Pancreas (tissue), 10 donors: ENCODE measurements at regions not wholly inside any gene's neighbourhood (a gene's known extent, or its start where the extent isn't known, plus 50 kb on each side); places are given as distances from the start of the nearest gene placed in this dataset.

Source experiments
- ATAC-seq, 4 donors: fragments of 200-7000 bp; cut with Tn5 transposase; one replicate each; pipeline versions ENCODE4 v1.8.0 to v1.9.1; 2020; ENCODE audit warnings: mild to moderate bottlenecking in 4 of 4, moderate library complexity in 4 of 4
- DNase-seq, 6 donors: peaks; one replicate each; pipeline ENCODE4 v3.0.0-alpha.2; 2020
- FAIRE-seq: peaks from 2 replicates; lab custom pipeline; 2012; peaks lifted over from hg19 to GRCh38; lab: Jason Lieb, UNC
- H3K27ac ChIP-seq, 4 donors: fragments of 200-600 bp; sonication (generic); 1 replicate in 3 of 4; 2 replicates in 1 of 4; pipeline versions ENCODE4 v1.5.0 to v1.8.0; 2020
- H3K27me3 ChIP-seq, 4 donors: fragments of 200-600 bp; one replicate each; pipeline ENCODE4 v1.8.0; 2021
- H3K36me3 ChIP-seq, 3 donors: fragments of 200-600 bp; sonication (generic) in 1 of 3; one replicate each; pipeline versions ENCODE4 v1.5.0 to v1.8.0; 2020 to 2021
- H3K4me1 ChIP-seq, 3 donors: fragments of 200-600 bp; one replicate each; pipeline ENCODE4 v1.8.0; 2021
- H3K4me3 ChIP-seq, 4 donors: fragments of 200-600 bp; sonication (generic) in 2 of 4; one replicate each; pipeline versions ENCODE4 v1.5.0 to v1.8.0; 2020 to 2021
- H3K9me3 ChIP-seq, 4 donors: fragments of 200-600 bp; one replicate each; pipeline ENCODE4 v1.8.0; 2021
- WGBS, 2 donors: extraction: QIAGEN DNeasy Blood & Tissue Kit; methylation state at CpG; one replicate each; pipeline ENCODE4 v1.1.7; 2013; 5-methylcytosine and 5-hydroxymethylcytosine counted together
- intact Hi-C, 3 donors: fragments of 100-400 bp; cut with DNase I; formaldehyde crosslinking; loops; one replicate each; pipeline versions ENCODE4 v1.11.1 to v1.14.2; 2022
- TF ChIP-seq, protein P1 (sequence below), 4 donors: fragments of 200-600 bp; sonication (generic) in 3 of 4; IDR thresholded peaks; one replicate each; pipeline versions ENCODE4 v1.5.0 to v1.8.0; 2021; ENCODE audit warnings: antibody characterized with exemption in 4 of 4
- donor health status: healthy with polysubstance abuse.
- donor health status: DM: no; HTN: no; CAD: no; lungs with moderate emphysema.
- donor health status: DM: no; HTN: no; CAD: no.
- donor health status: control.
- donor health status: control.
- donor health status: Bipolar disorder and iron deficiency.
- donor health status: DM: yes; HTN: yes; CAD: no.
- donor health status: DM: no; HTN: no; CAD: no.
- donor health status: DM: no; HTN: no; CAD: no.
- donor health status: DM: yes; HTN: yes; CAD: no.

DNA sequence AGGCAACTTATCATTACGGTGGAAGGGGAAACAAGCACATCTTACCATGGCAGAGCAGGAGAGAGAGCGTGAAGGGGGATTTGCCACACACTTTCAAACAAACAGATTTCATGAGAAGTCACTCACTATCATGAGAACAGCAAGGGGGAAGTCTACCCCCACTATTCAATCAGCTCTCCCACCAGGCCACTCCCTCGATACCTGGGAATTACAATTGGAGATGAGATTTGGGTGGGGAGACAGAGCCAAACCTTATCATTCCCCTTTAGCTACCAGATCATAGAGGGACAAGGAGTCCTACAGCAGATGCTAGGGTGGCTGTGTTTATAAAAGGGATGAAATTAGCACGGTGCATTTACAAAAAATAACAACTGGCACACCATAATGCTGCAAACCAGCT lies 2149.4 kb upstream of the ACO1 start:
- Histone ChIP-seq H3K27ac (no peak overlapping the region), H3K36me3 (no peaks in the 10 kb centered on the region), H3K4me1 (no peaks in the 10 kb centered on the region), H3K27me3 (no peaks in the 10 kb centered on the region), H3K9me3 (no peaks in the 10 kb centered on the region), H3K4me3 (no peak overlapping the region)
- 38 to 48% methylated on average over 4 of the region's 4 CpGs for WGBS, 2 donors
- DNase-seq (no peak), FAIRE-seq (no peak), ATAC-seq (no peak)
- TF ChIP-seq, protein P1, sequence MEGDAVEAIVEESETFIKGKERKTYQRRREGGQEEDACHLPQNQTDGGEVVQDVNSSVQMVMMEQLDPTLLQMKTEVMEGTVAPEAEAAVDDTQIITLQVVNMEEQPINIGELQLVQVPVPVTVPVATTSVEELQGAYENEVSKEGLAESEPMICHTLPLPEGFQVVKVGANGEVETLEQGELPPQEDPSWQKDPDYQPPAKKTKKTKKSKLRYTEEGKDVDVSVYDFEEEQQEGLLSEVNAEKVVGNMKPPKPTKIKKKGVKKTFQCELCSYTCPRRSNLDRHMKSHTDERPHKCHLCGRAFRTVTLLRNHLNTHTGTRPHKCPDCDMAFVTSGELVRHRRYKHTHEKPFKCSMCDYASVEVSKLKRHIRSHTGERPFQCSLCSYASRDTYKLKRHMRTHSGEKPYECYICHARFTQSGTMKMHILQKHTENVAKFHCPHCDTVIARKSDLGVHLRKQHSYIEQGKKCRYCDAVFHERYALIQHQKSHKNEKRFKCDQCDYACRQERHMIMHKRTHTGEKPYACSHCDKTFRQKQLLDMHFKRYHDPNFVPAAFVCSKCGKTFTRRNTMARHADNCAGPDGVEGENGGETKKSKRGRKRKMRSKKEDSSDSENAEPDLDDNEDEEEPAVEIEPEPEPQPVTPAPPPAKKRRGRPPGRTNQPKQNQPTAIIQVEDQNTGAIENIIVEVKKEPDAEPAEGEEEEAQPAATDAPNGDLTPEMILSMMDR (IDR thresholded peaks at IDR 0.05) = no peak
- intact Hi-C loops = no loop called here

DNA sequence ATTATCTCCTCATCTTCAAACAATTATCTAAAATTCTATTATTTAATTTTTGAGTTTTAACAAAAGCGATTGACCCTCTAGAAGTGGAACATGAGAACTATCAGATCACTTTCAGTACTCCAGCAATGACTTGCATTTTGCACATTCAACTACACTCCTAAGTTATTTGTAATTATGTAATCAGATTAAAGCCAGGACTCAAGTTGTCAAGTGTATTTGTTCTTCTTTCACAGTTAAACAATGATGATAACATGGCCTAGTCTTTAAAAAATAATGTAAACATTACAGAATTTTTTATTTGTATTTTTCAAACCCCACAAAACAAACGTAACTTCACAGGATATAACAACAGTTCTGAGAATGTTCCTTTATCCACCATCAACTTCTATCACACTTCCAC lies 2148.9 kb upstream of the ACO1 start:
- H3K36me3 ChIP-seq = no peaks in the 10 kb centered on the region
- no peak overlapping the region for H3K27ac ChIP-seq
- TF ChIP-seq, protein P1 (IDR thresholded peaks at IDR 0.05) = no peak
- ATAC-seq (no peak), DNase-seq (no peak), FAIRE-seq (no peak)
- H3K27me3 ChIP-seq = no peaks in the 10 kb centered on the region
- intact Hi-C loops = no loop called here
- no peaks in the 10 kb centered on the region for H3K9me3 ChIP-seq
- H3K4me3 ChIP-seq = no peak overlapping the region
- WGBS, 2 donors = 37 to 47% methylated on average over 2 of the region's 2 CpGs
- no peaks in the 10 kb centered on the region for H3K4me1 ChIP-seq

DNA sequence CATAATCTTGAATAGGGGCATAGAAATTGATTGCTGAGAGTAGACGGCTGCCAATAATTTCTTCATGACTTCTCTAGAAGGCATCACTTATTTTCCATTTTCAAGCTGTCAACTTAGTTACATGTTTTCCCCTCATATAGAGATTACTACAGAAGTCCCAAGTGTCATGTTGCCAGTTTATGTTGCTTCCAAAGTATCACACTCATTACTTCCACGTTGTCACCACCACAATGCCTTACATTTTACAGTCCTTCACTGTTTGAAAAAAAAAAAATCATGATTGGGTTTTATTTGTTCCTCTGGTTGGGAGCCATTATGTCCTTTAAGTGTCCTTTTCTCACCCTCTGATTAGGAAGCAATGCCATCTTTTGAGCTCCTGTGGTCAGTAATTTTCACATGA lies 2144.6 kb upstream of the ACO1 start:
- WGBS, 2 donors = 32 to 43% methylated on average over 2 of the region's 2 CpGs
- no peak for DNase-seq
- H3K4me1 ChIP-seq = no peaks in the 10 kb centered on the region
- no peak for FAIRE-seq
- H3K4me3 ChIP-seq = no peak overlapping the region
- intact Hi-C loops = no loop called here
- no peaks in the 10 kb centered on the region for H3K36me3 ChIP-seq
- ATAC-seq = no peak
- no peaks in the 10 kb centered on the region for H3K9me3 ChIP-seq
- H3K27ac ChIP-seq = no peak overlapping the region
- TF ChIP-seq, protein P1 (IDR thresholded peaks at IDR 0.05) = no peak
- no peaks in the 10 kb centered on the region for H3K27me3 ChIP-seq

DNA sequence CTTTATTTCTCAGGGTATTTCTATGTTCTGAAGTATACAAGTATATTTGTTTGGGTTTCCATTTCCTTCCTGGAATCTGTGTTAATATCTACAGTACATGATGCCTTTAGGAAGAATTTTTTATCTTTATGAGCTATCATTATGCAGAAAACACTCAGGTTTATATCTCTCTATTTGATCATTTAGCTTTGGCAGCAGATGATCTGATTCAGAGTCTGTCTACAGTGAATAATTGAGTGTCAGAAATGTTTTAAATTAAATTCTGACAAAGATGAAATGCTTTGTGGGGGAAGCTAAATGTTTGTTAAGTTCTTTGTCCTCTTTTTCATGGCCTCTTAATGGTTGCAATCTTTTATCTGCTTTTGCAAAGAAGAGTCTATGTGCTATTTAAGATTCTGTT lies 2141.0 kb upstream of the ACO1 start:
- no peak overlapping the region for H3K4me3 ChIP-seq
- H3K36me3 ChIP-seq = no peaks in the 10 kb centered on the region
- intact Hi-C loops = no loop called here
- H3K27me3 ChIP-seq = peaks cover 0 to 5% (median 0%) of the 10 kb centered on the region in 4 donors
- no peak overlapping the region for H3K27ac ChIP-seq
- TF ChIP-seq, protein P1 (IDR thresholded peaks at IDR 0.05) = no peak
- no peaks in the 10 kb centered on the region for H3K9me3 ChIP-seq
- DNase-seq (no peak), FAIRE-seq (no peak), ATAC-seq (no peak)
- no peaks in the 10 kb centered on the region for H3K4me1 ChIP-seq

DNA sequence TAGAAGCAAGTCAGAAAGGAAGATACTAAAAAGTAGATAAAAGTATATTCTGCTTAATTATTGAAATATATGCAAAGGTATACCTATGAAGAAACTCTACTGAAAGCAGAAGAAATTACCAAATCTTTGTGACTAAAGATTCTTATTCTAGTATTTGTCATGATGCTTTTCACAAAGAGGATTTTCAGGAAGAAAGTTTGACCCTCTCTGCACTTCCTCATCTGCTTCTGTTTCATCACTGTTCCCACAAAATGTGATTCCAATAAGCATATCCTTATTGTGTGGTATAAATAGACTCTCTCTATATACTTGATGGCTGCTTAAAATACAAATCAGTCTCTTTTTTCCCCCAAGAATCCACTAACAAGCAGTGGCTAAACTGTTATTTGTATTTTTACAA lies 2139.6 kb upstream of the ACO1 start:
- Histone ChIP-seq H3K27ac (no peak overlapping the region), H3K9me3 (no peaks in the 10 kb centered on the region), H3K36me3 (no peaks in the 10 kb centered on the region), H3K4me3 (no peak overlapping the region), H3K27me3 (peaks cover 0 to 5% (median 0%) of the 10 kb centered on the region in 4 donors), H3K4me1 (no peaks in the 10 kb centered on the region)
- intact Hi-C loops = no loop called here
- FAIRE-seq (no peak), DNase-seq (no peak), ATAC-seq (no peak)
- TF ChIP-seq, protein P1 (IDR thresholded peaks at IDR 0.05) = no peak
